Astrocyte (in vitro differentiated cells and primary cell): ENCODE measurements at regions not wholly inside any gene's neighbourhood (a gene's known extent, or its start where the extent isn't known, plus 50 kb on each side); places are given as distances from the start of the nearest gene placed in this dataset.
"Not testable (repeated sequence)": the region's sequence is repeated elsewhere in the genome, so short reads cannot be mapped to it uniquely, and the experiment has no call there.

Source experiments
- DNase-seq: peaks from one replicate; pipeline ENCODE4 v3.0.0-alpha.2; 2010; ENCODE audit warnings: low read depth
- FAIRE-seq: peaks from 2 replicates; lab custom pipeline; 2011; peaks lifted over from hg19 to GRCh38; lab: Jason Lieb, UNC
- H2AFZ ChIP-seq: 2 replicates; pipeline ENCODE4 v1.6.0; 2012; ENCODE audit warnings: low read depth, low read length, inconsistent platforms
- H3K27ac ChIP-seq: 2 replicates; pipeline ENCODE4 v1.5.1; 2011; ENCODE audit warnings: low read depth, low read length, inconsistent platforms
- H3K27me3 ChIP-seq: 2 replicates; pipeline ENCODE4 v1.6.0; 2011; ENCODE audit warnings: low read length, inconsistent platforms; ENCODE audit not compliant: insufficient read depth
- H3K36me3 ChIP-seq: 2 replicates; pipeline ENCODE4 v1.5.1; 2011; ENCODE audit warnings: low read length, inconsistent platforms; ENCODE audit not compliant: insufficient read depth
- H3K4me1 ChIP-seq: 2 replicates; pipeline ENCODE4 v1.5.1; 2011; ENCODE audit warnings: low read length, inconsistent platforms; ENCODE audit not compliant: insufficient read depth
- H3K4me2 ChIP-seq: 2 replicates; pipeline ENCODE4 v1.6.0; 2012; ENCODE audit warnings: low read length, inconsistent platforms
- H3K4me3 ChIP-seq: 2 replicates; pipeline ENCODE4 v1.5.1; 2011; ENCODE audit warnings: low read depth, mild to moderate bottlenecking, low read length, inconsistent platforms; ENCODE audit not compliant: insufficient read depth
- H3K79me2 ChIP-seq: 2 replicates; pipeline ENCODE4 v1.6.0; 2012; ENCODE audit warnings: mild to moderate bottlenecking, low read length, inconsistent platforms; ENCODE audit not compliant: insufficient read depth
- H3K9ac ChIP-seq: 2 replicates; pipeline ENCODE4 v1.6.0; 2012; ENCODE audit warnings: mild to moderate bottlenecking, low read length, inconsistent platforms
- H3K9me3 ChIP-seq: 2 replicates; pipeline ENCODE4 v1.5.1; 2012; ENCODE audit warnings: low read depth, mild to moderate bottlenecking, low read length, inconsistent platforms; ENCODE audit not compliant: insufficient read depth
- H4K20me1 ChIP-seq: 2 replicates; pipeline ENCODE4 v1.6.0; 2012; ENCODE audit warnings: low read length, inconsistent platforms; ENCODE audit not compliant: insufficient read depth
- H3K27ac Mint-ChIP-seq: one replicate; pipeline ENCODE4 v1.8.0; 2021; ENCODE audit warnings: mild to moderate bottlenecking, mixed read lengths; ENCODE audit not compliant: unreplicated experiment
- H3K27me3 Mint-ChIP-seq: one replicate; pipeline ENCODE4 v1.8.0; 2021; ENCODE audit warnings: low read depth, mixed read lengths; ENCODE audit not compliant: unreplicated experiment
- H3K36me3 Mint-ChIP-seq: one replicate; pipeline ENCODE4 v1.8.0; 2021; ENCODE audit warnings: low read depth, mixed read lengths; ENCODE audit not compliant: unreplicated experiment
- H3K4me1 Mint-ChIP-seq: one replicate; pipeline ENCODE4 v1.8.0; 2021; ENCODE audit warnings: low read depth, mixed read lengths; ENCODE audit not compliant: unreplicated experiment
- H3K4me3 Mint-ChIP-seq: one replicate; pipeline ENCODE4 v1.8.0; 2021; ENCODE audit warnings: mild to moderate bottlenecking, moderate library complexity, mixed read lengths; ENCODE audit not compliant: unreplicated experiment
- H3K9me3 Mint-ChIP-seq: one replicate; pipeline ENCODE4 v1.8.0; 2021; ENCODE audit warnings: mild to moderate bottlenecking, mixed read lengths; ENCODE audit not compliant: unreplicated experiment
- CTCF ChIP-seq: IDR thresholded peaks from 2 replicates; pipeline ENCODE4 v1.5.1; 2011; ENCODE audit warnings: low read depth, mild to moderate bottlenecking, inconsistent platforms, low read length, moderate library complexity; ENCODE audit not compliant: insufficient read depth
- EZH2 ChIP-seq: IDR thresholded peaks from 2 replicates; pipeline ENCODE4 v1.6.1; 2012; ENCODE audit warnings: mild to moderate bottlenecking, low read length, inconsistent platforms; ENCODE audit not compliant: insufficient read depth

- no peaks in the 10 kb centered on the region for H3K36me3 ChIP-seq
- no peak for DNase-seq
- no peak overlapping the region for H3K4me2 ChIP-seq
- Mint-ChIP-seq H3K27ac (no peak overlapping the region), H3K4me1 (peaks cover 5% of the 10 kb centered on the region), H3K9me3 (no peaks in the 10 kb centered on the region), H3K4me3 (no peak overlapping the region), H3K27me3 (no peaks in the 10 kb centered on the region), H3K36me3 (no peaks in the 10 kb centered on the region)
- TF ChIP-seq EZH2 = no peak
- TF ChIP-seq CTCF = no peak
- FAIRE-seq = no peak
- H4K20me1 ChIP-seq = no peaks in the 10 kb centered on the region
- no peak overlapping the region for H3K9ac ChIP-seq
- H3K9me3 ChIP-seq = no peaks in the 10 kb centered on the region
- H2AFZ ChIP-seq = no peak overlapping the region
- H3K27me3 ChIP-seq = no peaks in the 10 kb centered on the region
- H3K79me2 ChIP-seq = no peaks in the 10 kb centered on the region
- no peak overlapping the region for H3K4me3 ChIP-seq
- H3K4me1 ChIP-seq = peaks cover 9% of the 10 kb centered on the region
- no peak overlapping the region for H3K27ac ChIP-seq
Observed at GRCh38 chr11:47928426-47928825, 51.9 kb upstream of the PTPRJ start.

- peak overlapping the region; percentile 10 for H3K9ac ChIP-seq
- H3K4me3 ChIP-seq = no peak overlapping the region
- H3K9me3 ChIP-seq = no peaks in the 10 kb centered on the region
- H3K4me2 ChIP-seq = peak overlapping the region; percentile 68
- H3K36me3 ChIP-seq = no peaks in the 10 kb centered on the region
- H4K20me1 ChIP-seq = no peaks in the 10 kb centered on the region
- H3K27me3 ChIP-seq = no peaks in the 10 kb centered on the region
- H3K36me3 Mint-ChIP-seq = no peaks in the 10 kb centered on the region
- TF ChIP-seq CTCF = no peak
- no peak for TF ChIP-seq EZH2
- FAIRE-seq = no peak
- H3K27ac Mint-ChIP-seq = no peak overlapping the region
- H3K4me1 Mint-ChIP-seq = peaks cover 7% of the 10 kb centered on the region
- H3K27me3 Mint-ChIP-seq = no peaks in the 10 kb centered on the region
- H3K9me3 Mint-ChIP-seq = no peaks in the 10 kb centered on the region
- no peak overlapping the region for H3K4me3 Mint-ChIP-seq
- DNase-seq = peak; percentile 80
- no peak overlapping the region for H2AFZ ChIP-seq
- H3K4me1 ChIP-seq = peaks cover 12% of the 10 kb centered on the region
- peak overlapping the region; percentile 59 for H3K27ac ChIP-seq
- H3K79me2 ChIP-seq = no peaks in the 10 kb centered on the region
Observed at GRCh38 chr11:47924184-47924691, 56.1 kb upstream of the PTPRJ start.

GRCh38 chr11:47923667-47924066 lies 56.7 kb upstream of the PTPRJ start:
- H3K36me3 ChIP-seq = no peaks in the 10 kb centered on the region
- H3K9me3 ChIP-seq = no peaks in the 10 kb centered on the region
- H3K79me2 ChIP-seq = no peaks in the 10 kb centered on the region
- H3K4me1 ChIP-seq = peaks cover 18% of the 10 kb centered on the region
- Mint-ChIP-seq H3K27ac (peak overlapping the region; percentile 58), H3K27me3 (no peaks in the 10 kb centered on the region), H3K4me1 (peaks cover 12% of the 10 kb centered on the region), H3K4me3 (no peak overlapping the region), H3K36me3 (no peaks in the 10 kb centered on the region), H3K9me3 (no peaks in the 10 kb centered on the region)
- H2AFZ ChIP-seq = no peak overlapping the region
- no peak overlapping the region for H3K9ac ChIP-seq
- no peaks in the 10 kb centered on the region for H3K27me3 ChIP-seq
- no peak overlapping the region for H3K4me3 ChIP-seq
- DNase-seq (no peak), FAIRE-seq (no peak)
- TF ChIP-seq EZH2 = no peak
- no peak for TF ChIP-seq CTCF
- no peak overlapping the region for H3K27ac ChIP-seq
- H3K4me2 ChIP-seq = peak overlapping the region; percentile 68
- H4K20me1 ChIP-seq = no peaks in the 10 kb centered on the region

GRCh38 chr11:47921080-47921555 lies 59.2 kb upstream of the PTPRJ start:
- not testable (repeated sequence) for H3K9me3 ChIP-seq, H3K4me3 ChIP-seq, H3K27ac ChIP-seq, H3K27ac Mint-ChIP-seq, H3K36me3 Mint-ChIP-seq, H3K27me3 ChIP-seq, FAIRE-seq, H3K9ac ChIP-seq, H2AFZ ChIP-seq, H3K36me3 ChIP-seq, H3K27me3 Mint-ChIP-seq, H3K4me2 ChIP-seq, H4K20me1 ChIP-seq, H3K79me2 ChIP-seq, H3K9me3 Mint-ChIP-seq, DNase-seq, H3K4me3 Mint-ChIP-seq
- H3K4me1 Mint-ChIP-seq = peaks cover 24% of the 10 kb centered on the region
- H3K4me1 ChIP-seq = peaks cover 24% of the 10 kb centered on the region
